KBM-7 (cell line): ENCODE measurements at regions not wholly inside any gene's neighbourhood (a gene's known extent, or its start where the extent isn't known, plus 50 kb on each side); places are given as distances from the start of the nearest gene placed in this dataset.
"Not testable (repeated sequence)": the region's sequence is repeated elsewhere in the genome, so short reads cannot be mapped to it uniquely, and the experiment has no call there.

Source experiments
- DNase-seq: peaks from one replicate; pipeline ENCODE4 v3.0.0-alpha.2; 2015
- in situ Hi-C: fragments of 300-500 bp; cut with MboI; formaldehyde crosslinking; loops from 2 replicates; pipeline ENCODE4 v1.14.3; 2020; ENCODE audit warnings: low sequenced_read_pairs, low pct_unique_long_range_greater_than_20kb, mixed read lengths

GRCh38 chr13:90443268-90443667 is 904.2 kb upstream of the MIR17HG start:
- in situ Hi-C loops = no loop called here
- DNase-seq = no peak

GRCh38 chr13:90444232-90444631 is 903.3 kb upstream of the MIR17HG start:
- no peak for DNase-seq

DNA sequence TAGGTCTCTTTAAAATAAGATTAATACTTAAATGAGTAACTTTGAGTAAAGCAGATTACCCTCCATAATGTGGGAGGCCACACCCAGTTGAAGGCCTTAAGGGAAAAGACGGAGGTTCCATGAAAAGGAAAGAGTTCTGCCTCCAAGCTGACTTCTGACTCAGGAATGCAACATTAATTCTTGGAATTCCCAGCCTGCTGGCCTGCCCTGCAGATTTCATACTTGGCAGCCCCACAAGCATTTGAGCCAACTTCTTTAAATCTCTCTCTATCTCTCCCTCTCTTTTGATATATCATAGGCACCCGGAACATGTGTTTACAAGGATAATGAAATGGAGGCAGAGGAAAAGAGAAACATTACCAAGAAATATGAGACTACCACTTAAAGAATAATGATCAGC is 902.3 kb upstream of the MIR17HG start:
- DNase-seq = no peak
- in situ Hi-C loops = no loop called here

More at GRCh38 chr13:90444232-90444631, 903.3 kb upstream of the MIR17HG start:
- in situ Hi-C loops = no loop called here

- DNase-seq = no peak
- in situ Hi-C loops = no loop called here
These were observed 900.3 kb upstream of the MIR17HG start for GRCh38 chr13:90447034-90447733.

- DNase-seq = no peak
- in situ Hi-C loops = no loop called here
These were observed 899.8 kb upstream of the MIR17HG start for GRCh38 chr13:90447734-90448101.

GRCh38 chr13:90448466-90449037 is 898.9 kb upstream of the MIR17HG start:
- in situ Hi-C loops = no loop called here

GRCh38 chr13:90453342-90453741 is 894.1 kb upstream of the MIR17HG start:
- in situ Hi-C loops = no loop called here

More at GRCh38 chr13:90448466-90449037, 898.9 kb upstream of the MIR17HG start:
- DNase-seq = no peak

GRCh38 chr13:90454002-90454636 is 893.4 kb upstream of the MIR17HG start:
- DNase-seq = no peak
- in situ Hi-C loops = no loop called here

More at GRCh38 chr13:90453342-90453741, 894.1 kb upstream of the MIR17HG start:
- no peak for DNase-seq

GRCh38 chr13:90455067-90455466 is 892.4 kb upstream of the MIR17HG start:
- in situ Hi-C loops = no loop called here
- no peak for DNase-seq

DNA sequence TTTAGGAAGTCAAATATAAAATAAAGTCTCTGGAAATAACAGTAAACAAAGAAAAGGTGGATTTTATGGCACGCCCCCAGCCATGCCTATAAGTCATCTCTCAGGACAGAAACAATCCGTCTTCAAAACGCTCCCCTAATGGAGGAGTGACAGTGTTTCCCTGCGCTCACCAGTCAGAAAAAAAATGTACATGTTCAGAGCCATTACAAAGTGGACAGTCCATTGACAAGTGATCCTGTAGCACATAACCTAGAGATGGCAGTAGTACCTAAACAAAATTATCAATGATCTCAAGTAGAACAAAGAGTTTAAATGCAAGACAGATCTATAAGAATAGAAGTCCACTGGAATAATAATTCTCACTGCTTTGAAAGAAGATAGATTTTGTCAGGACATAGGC is 891.7 kb upstream of the MIR17HG start:
- in situ Hi-C loops = no loop called here
- DNase-seq = no peak

DNA sequence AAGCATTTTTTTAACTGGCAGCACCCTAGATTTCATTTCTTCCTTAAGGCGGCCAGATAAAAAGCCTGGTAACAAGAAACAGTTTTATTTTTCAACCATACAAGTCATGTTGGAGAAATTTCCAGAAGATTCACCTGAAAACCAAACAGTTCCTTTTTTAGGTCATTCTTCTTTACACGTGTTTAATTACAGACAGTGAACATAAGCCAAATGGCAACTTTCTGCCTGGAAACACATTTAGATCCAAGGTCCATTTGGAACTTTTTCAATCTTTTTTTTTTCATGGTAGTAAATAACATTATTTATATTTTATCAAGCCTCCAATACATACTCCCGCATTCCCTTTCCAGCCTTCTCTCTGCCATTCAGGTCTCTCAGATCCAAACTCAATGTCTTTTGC is 886.1 kb upstream of the MIR17HG start:
- DNase-seq = no peak
- in situ Hi-C loops = no loop called here

- no peak for DNase-seq
- in situ Hi-C loops = no loop called here
These were observed 870.3 kb upstream of the MIR17HG start for GRCh38 chr13:90477216-90477615.

DNA sequence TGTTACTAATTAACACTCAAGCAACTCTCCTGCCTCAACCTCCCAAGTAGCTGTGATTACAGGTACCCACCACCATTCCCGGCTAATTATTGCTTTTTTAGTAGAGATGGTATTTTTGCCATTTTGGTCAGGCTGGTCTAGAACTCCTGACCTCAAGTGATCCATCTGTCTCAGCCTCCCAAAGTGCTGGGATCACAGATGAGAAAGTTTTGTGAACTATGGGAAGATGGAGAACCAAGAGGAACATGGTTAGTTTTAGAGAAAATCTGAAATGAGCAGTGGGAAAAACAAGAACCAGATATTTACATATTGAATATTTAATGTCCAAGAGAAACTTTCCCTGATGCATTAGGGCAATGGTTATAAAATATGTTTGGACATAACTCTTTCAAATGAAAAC is 863.6 kb upstream of the MIR17HG start:
- in situ Hi-C loops = no loop called here
- DNase-seq = no peak

DNA sequence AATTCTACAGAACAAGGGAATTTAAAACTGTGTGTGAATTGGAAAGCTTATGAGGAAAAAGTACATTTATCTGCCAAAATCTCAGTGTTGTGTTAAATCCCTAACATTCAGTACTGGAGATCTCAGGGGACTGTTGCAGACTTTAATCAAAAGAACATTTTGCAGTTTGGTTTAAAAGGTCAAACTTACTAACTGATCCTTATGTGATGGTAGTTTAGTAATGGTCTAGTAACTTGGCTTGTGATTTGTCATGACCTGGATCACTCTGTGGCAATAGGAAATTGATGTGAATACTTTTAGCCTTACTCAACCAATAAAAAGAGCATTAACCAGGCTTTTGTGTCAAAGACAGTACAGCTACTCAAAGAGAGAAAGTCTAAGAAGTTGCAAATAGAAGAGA is 862.1 kb upstream of the MIR17HG start:
- in situ Hi-C loops = no loop called here
- DNase-seq = no peak

DNA sequence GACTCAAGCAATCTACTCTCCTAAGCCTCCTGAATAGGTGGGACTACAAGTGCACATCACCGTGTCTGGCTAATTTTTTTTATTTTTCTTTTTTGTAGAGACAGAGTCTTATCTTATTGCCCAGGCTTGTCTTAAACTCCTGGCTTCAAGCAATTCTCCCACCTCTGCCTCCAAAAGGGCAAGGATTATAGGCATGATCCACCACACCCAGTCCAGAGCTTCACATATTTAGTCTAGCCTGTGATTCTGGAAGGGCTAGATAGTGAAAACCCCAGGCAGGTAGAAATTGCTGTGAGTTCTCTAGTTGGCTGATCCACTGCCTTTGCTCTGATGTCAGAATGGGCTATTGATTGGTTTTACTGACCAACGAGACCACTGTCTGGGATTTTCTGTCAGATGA is 854.6 kb upstream of the MIR17HG start:
- DNase-seq = no peak
- in situ Hi-C loops = no loop called here

DNA sequence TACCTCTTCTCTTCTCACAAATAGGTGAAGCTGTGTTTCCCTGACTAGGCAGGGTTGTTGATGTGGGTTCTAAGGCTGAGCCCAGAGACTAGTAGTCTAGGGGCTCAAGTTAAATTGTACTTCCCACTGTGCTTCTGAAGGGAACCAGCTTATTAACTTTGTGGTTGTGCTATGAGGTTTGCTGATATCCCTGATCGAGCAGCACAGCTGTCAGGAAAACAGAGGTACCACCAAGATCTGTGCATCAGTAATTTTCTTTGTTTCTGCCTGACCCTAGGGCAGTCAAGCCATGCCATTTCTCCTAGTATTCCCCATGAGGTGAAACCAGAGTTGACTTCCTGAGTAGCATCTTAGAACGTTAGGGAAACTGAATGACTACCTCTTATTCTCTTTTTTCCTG is 853.8 kb upstream of the MIR17HG start:
- in situ Hi-C loops = no loop called here
- no peak for DNase-seq

GRCh38 chr13:90494849-90495248 is 852.6 kb upstream of the MIR17HG start:
- DNase-seq, in situ Hi-C loops: not testable (repeated sequence)

GRCh38 chr13:90498096-90498495 is 849.4 kb upstream of the MIR17HG start:
- no peak for DNase-seq
- in situ Hi-C loops = no loop called here

- DNase-seq = no peak
- in situ Hi-C loops = no loop called here
These were observed 848.7 kb upstream of the MIR17HG start for GRCh38 chr13:90498816-90499215.

DNA sequence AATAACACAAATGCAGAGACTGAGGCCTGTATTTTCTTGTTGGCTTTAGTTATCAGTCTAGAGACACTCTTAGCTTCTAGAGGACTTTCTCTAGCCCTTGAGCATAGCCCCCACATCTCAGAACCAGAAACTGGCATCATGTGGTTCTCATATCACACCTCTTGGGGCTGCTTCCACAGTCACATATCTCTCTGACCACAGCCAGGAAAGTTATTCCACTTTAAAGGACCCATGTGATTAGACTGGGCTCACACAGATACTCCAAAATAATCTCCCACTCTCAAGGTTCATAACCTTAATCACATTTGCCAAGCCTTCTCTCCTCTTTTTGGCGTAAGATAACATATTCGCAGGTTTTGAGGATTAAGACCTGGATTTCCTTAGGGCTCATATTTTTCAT is 846.9 kb upstream of the MIR17HG start:
- in situ Hi-C loops = no loop called here

GRCh38 chr13:90502153-90502552 is 845.3 kb upstream of the MIR17HG start:
- DNase-seq = no peak
- in situ Hi-C loops = no loop called here

More for the DNA sequence above, 846.9 kb upstream of the MIR17HG start:
- DNase-seq = no peak
